SK-N-SH (cell line): ENCODE measurements at regions not wholly inside any gene's neighbourhood (a gene's known extent, or its start where the extent isn't known, plus 50 kb on each side); places are given as distances from the start of the nearest gene placed in this dataset.

Source experiments
- CTCF ChIA-PET: fragments of 300-600, 350-600 bp; formaldehyde crosslinking; extraction: SDS; loops from one replicate; lab custom pipeline; 2021; lab: Yijun Ruan, JAX
- POLR2A ChIA-PET: fragments of 350-600 bp; sonication (Branson Sonifier 250); formaldehyde crosslinking; extraction: SDS; loops from one replicate; lab custom pipeline; 2020; ENCODE audit warnings: antibody characterized with exemption, inconsistent platforms; lab: Yijun Ruan, JAX
- DNase-seq: peaks from one replicate; pipeline ENCODE4 v3.0.0; 2012
- H2AFZ ChIP-seq: fragments of 200-600 bp; sonication (generic); 2 replicates; pipeline ENCODE4 v1.8.1; 2016; ENCODE audit warnings: antibody characterized with exemption, mild to moderate bottlenecking, low read depth
- H3F3A ChIP-seq: fragments of 200-600 bp; sonication (generic); replicated peaks from 2 replicates; pipeline ENCODE3; 2016; ENCODE audit warnings: antibody characterized with exemption, mild to moderate bottlenecking; ENCODE audit not compliant: insufficient read depth
- H3K27ac ChIP-seq, 2 experiments: fragments of 200-500 bp in 1 of 2; fragments of 200-600 bp in 1 of 2; sonication (Bioruptor generic) in 1 of 2; sonication (generic), shearing (Covaris generic) in 1 of 2; 2 replicates each; pipeline versions ENCODE4 v1.5.1 to v1.6.1; 2014 to 2016; ENCODE audit warnings: low read depth in 2 of 2, inconsistent platforms in 1 of 2, low read length in 1 of 2, mild to moderate bottlenecking in 1 of 2, mixed read lengths in 1 of 2
- H3K27me3 ChIP-seq: fragments of 200-600 bp; sonication (generic), shearing (Covaris generic); 2 replicates; pipeline ENCODE4 v1.6.1; 2016; ENCODE audit warnings: mixed run types; ENCODE audit not compliant: insufficient read depth
- H3K36me3 ChIP-seq, 2 experiments: fragments of 200-500 bp in 1 of 2; fragments of 200-600 bp in 1 of 2; sonication (Bioruptor generic) in 1 of 2; sonication (generic) in 1 of 2; replicated peaks in 1 of 2; 2 replicates each; pipeline versions ENCODE3 to v1.5.1; 2014 to 2016; ENCODE audit warnings: low read length in 1 of 2, mild to moderate bottlenecking in 1 of 2; ENCODE audit not compliant: insufficient read depth in 2 of 2, control insufficient read depth in 1 of 2
- H3K4me1 ChIP-seq, 2 experiments: fragments of 200-500 bp in 1 of 2; fragments of 200-600 bp in 1 of 2; sonication (Bioruptor generic) in 1 of 2; sonication (generic), shearing (Covaris generic) in 1 of 2; 2 replicates each; pipeline versions ENCODE4 v1.5.1 to v1.6.1; 2014 to 2016; ENCODE audit warnings: low read depth in 1 of 2, low read length in 1 of 2, mixed run types in 1 of 2; ENCODE audit not compliant: insufficient read depth in 2 of 2, control insufficient read depth in 1 of 2
- H3K4me2 ChIP-seq: fragments of 200-600 bp; sonication (generic), shearing (Covaris generic); 2 replicates; pipeline ENCODE4 v1.6.1; 2017; ENCODE audit warnings: mixed run types
- H3K4me3 ChIP-seq, 2 experiments: fragments of 200-500 bp in 1 of 2; fragments of 200-600 bp in 1 of 2; sonication (Bioruptor generic) in 1 of 2; sonication (generic), shearing (Covaris generic) in 1 of 2; 2 replicates each; pipeline versions ENCODE4 v1.5.1 to v1.8.1; 2014 to 2016; ENCODE audit warnings: low read depth in 2 of 2, inconsistent platforms in 1 of 2, low read length in 1 of 2, mild to moderate bottlenecking in 1 of 2, mixed read lengths in 1 of 2, moderate library complexity in 1 of 2
- H3K79me2 ChIP-seq: fragments of 200-600 bp; sonication (generic); 2 replicates; pipeline ENCODE4 v1.8.1; 2017; ENCODE audit warnings: mild to moderate bottlenecking; ENCODE audit not compliant: insufficient read depth
- H3K9ac ChIP-seq: fragments of 200-600 bp; sonication (generic); 2 replicates; pipeline ENCODE4 v1.6.1; 2017; ENCODE audit warnings: mixed run types
- H3K9me2 ChIP-seq: fragments of 200-600 bp; sonication (generic); 2 replicates; pipeline ENCODE4 v1.6.1; 2017; ENCODE audit warnings: mixed run types
- H3K9me3 ChIP-seq: fragments of 200-600 bp; sonication (generic); 2 replicates; pipeline ENCODE4 v1.6.1; 2017; ENCODE audit warnings: mixed run types, mild to moderate bottlenecking, moderate library complexity
- H4K20me1 ChIP-seq: fragments of 200-600 bp; sonication (generic); 2 replicates; pipeline ENCODE4 v1.6.1; 2017; ENCODE audit warnings: mild to moderate bottlenecking, mixed run types; ENCODE audit not compliant: insufficient read depth
- CHD2 ChIP-seq: fragments of 150-350 bp; IDR thresholded peaks from 2 replicates; pipeline ENCODE4 v1.6.1; 2018; ENCODE audit warnings: low read length; ENCODE audit not compliant: partially characterized antibody
- ELF1 ChIP-seq: IDR thresholded peaks from 2 replicates; pipeline ENCODE4 v1.4.0; 2012
- EP300 ChIP-seq, 2 experiments: IDR thresholded peaks; 2 replicates each; pipeline versions ENCODE4 v1.4.0 to v1.6.1; 2012; ENCODE audit warnings: borderline replicate concordance in 1 of 2, low read depth in 1 of 2, low read length in 1 of 2
- EZH2phosphoT487 ChIP-seq: fragments of 200-600 bp; sonication (generic); IDR thresholded peaks from 2 replicates; pipeline ENCODE4 v1.6.1; 2017; ENCODE audit warnings: low read depth, mixed run types, mild to moderate bottlenecking, antibody characterized with exemption, moderate library complexity, borderline replicate concordance
- FOXM1 ChIP-seq: IDR thresholded peaks from 2 replicates; pipeline ENCODE4 v1.4.0; 2012; ENCODE audit warnings: low read depth, mild to moderate bottlenecking
- GATA2 ChIP-seq: sonication (generic); formaldehyde crosslinking; IDR thresholded peaks from 2 replicates; pipeline ENCODE4 v1.5.0; 2020; ENCODE audit warnings: mild to moderate bottlenecking, missing genetic modification reagents
- JUND ChIP-seq: IDR thresholded peaks from 2 replicates; pipeline ENCODE4 v1.4.0; 2012
- MEF2A ChIP-seq: IDR thresholded peaks from 2 replicates; pipeline ENCODE4 v1.4.0; 2012; ENCODE audit warnings: low read depth, borderline replicate concordance
- MXI1 ChIP-seq: IDR thresholded peaks from 2 replicates; pipeline ENCODE4 v1.6.1; 2012; ENCODE audit warnings: mild to moderate bottlenecking, low read depth, low read length, improper control_type of control experiment
- NFIC ChIP-seq: IDR thresholded peaks from 2 replicates; pipeline ENCODE4 v1.4.0; 2012; ENCODE audit warnings: borderline replicate concordance
- NRF1 ChIP-seq: IDR thresholded peaks from 2 replicates; pipeline ENCODE4 v1.6.1; 2012; ENCODE audit warnings: low read depth, mild to moderate bottlenecking, low read length
- POLR2AphosphoS5 ChIP-seq: IDR thresholded peaks from 2 replicates; pipeline ENCODE4 v1.6.1; 2012; ENCODE audit warnings: low read depth, low read length
- RAD21 ChIP-seq: IDR thresholded peaks from 2 replicates; pipeline ENCODE4 v1.6.1; 2012; ENCODE audit warnings: mild to moderate bottlenecking, low read length
- RFX5 ChIP-seq: IDR thresholded peaks from 2 replicates; pipeline ENCODE4 v1.6.1; 2012; ENCODE audit warnings: mild to moderate bottlenecking, improper control_type of control experiment, low read length
- RXRA ChIP-seq: IDR thresholded peaks from 2 replicates; pipeline ENCODE4 v1.4.0; 2012; ENCODE audit warnings: low read depth, mild to moderate bottlenecking, borderline replicate concordance
- SIN3A ChIP-seq: IDR thresholded peaks from 2 replicates; pipeline ENCODE4 v1.6.1; 2012; ENCODE audit warnings: low read depth, mild to moderate bottlenecking, low read length, moderate library complexity, borderline replicate concordance
- SMC3 ChIP-seq: IDR thresholded peaks from 2 replicates; pipeline ENCODE4 v1.6.1; 2012; ENCODE audit warnings: low read depth, low read length, improper control_type of control experiment
- TAF1 ChIP-seq: IDR thresholded peaks from 2 replicates; pipeline ENCODE4 v1.6.1; 2012; ENCODE audit warnings: low read depth, mild to moderate bottlenecking, low read length, moderate library complexity, borderline replicate concordance
- TCF12 ChIP-seq: IDR thresholded peaks from 2 replicates; pipeline ENCODE4 v1.4.0; 2012
- TEAD4 ChIP-seq: IDR thresholded peaks from 2 replicates; pipeline ENCODE4 v1.4.0; 2012; ENCODE audit warnings: mild to moderate bottlenecking, borderline replicate concordance; ENCODE audit not compliant: insufficient read depth
- YY1 ChIP-seq: IDR thresholded peaks from 2 replicates; pipeline ENCODE4 v1.4.0; 2012; ENCODE audit warnings: low read depth, mild to moderate bottlenecking
- WGBS: methylation state at CpG from one replicate; pipeline ENCODE4 v1.1.6; 2017; ENCODE audit warnings: low lambda C conversion rate; 5-methylcytosine and 5-hydroxymethylcytosine counted together
- TF ChIP-seq, protein P1 (sequence below): IDR thresholded peaks from 2 replicates; pipeline ENCODE4 v1.4.0; 2012; ENCODE audit warnings: low read depth, borderline replicate concordance
- TF ChIP-seq, protein P2 (sequence below): IDR thresholded peaks from 2 replicates; pipeline ENCODE4 v1.6.1; 2012; ENCODE audit warnings: mild to moderate bottlenecking, low read depth, low read length, moderate library complexity
- TF ChIP-seq, protein P3 (sequence below): fragments of 150-350 bp; IDR thresholded peaks from 2 replicates; pipeline ENCODE4 v1.6.1; 2016; ENCODE audit warnings: mild to moderate bottlenecking, low read depth, low read length
- TF ChIP-seq, protein P4 (sequence below): IDR thresholded peaks from 2 replicates; pipeline ENCODE4 v1.4.0; 2012; ENCODE audit warnings: low read depth
- TF ChIP-seq, protein P5 (sequence below): fragments of 150-350 bp; IDR thresholded peaks from 2 replicates; pipeline ENCODE4 v1.6.1; 2017; ENCODE audit warnings: antibody characterized with exemption, low read length, low read depth, borderline replicate concordance
- TF ChIP-seq, protein P6 (sequence below): IDR thresholded peaks from 2 replicates; pipeline ENCODE4; 2012

DNA sequence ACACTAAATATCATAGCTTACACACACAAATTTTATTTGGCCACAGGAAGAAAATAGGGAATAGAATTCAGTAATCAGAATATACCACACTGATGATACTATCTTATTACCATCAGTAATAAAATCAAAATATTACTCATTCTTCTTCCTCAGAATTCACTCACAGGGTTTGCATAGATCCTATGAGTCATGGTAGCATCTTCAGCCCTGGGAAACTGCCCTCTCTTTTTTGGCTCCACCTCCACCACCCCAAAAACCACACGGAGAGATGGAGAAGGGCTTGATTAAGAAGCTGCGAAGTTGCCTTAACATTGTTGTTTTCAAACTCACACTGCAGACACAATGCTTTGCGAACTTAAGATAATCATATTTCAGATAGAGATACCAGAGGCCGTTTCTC is 154.1 kb upstream of the AHR start:
- Histone ChIP-seq H3K79me2 (no peaks in the 10 kb centered on the region), H3K27ac (peak overlapping the region in 1 of 2 experiments; percentile 31; a peak in 2 of 4 replicates), H3K4me3 (peak overlapping the region; percentile 7 to 25; a peak in 2 of 4 replicates), H3F3A (peaks cover 2% of the 10 kb centered on the region), H3K9me2 (no peaks in the 10 kb centered on the region), H2AFZ (0 out of 2 replicates have a peak overlapping the region, but pooled peaks have one; percentile 8), H3K4me1 (peaks cover 0 to 16% of the 10 kb centered on the region in 2 experiments; a peak in 2 of 4 replicates), H3K27me3 (no peaks in the 10 kb centered on the region), H3K4me2 (peak overlapping the region; percentile 59), H3K9ac (no peak overlapping the region), H4K20me1 (no peaks in the 10 kb centered on the region), H3K9me3 (no peaks in the 10 kb centered on the region), H3K36me3 (no peaks in the 10 kb centered on the region)
- CTCF ChIA-PET: no interaction called here
- 6% methylated on average over 4 of the region's 4 CpGs for WGBS
- POLR2A ChIA-PET: no interaction called here
- no peak for DNase-seq
- TF ChIP-seq EZH2phosphoT487 (no peak), ELF1 (no peak), GATA2 (CRISPR knock-in tag) (no peak), SMC3 (no peak), CHD2 (no peak), FOXM1 (no peak), RAD21 (no peak), TCF12 (peak; percentile 53), TAF1 (no peak), MXI1 (no peak), POLR2AphosphoS5 (no peak), YY1 (no peak), NFIC (peak; percentile 33; the same call in 1 of the 2 replicates), JUND (peak; percentile 86), SIN3A (no peak), RFX5 (no peak), EP300 (IDR thresholded peaks at IDR 0.05; ENCODE audit: borderline replicate concordance in 1 of 2, low read depth in 1 of 2, low read length in 1 of 2) (peak in 1 of 2 experiments; percentile 28; a peak in 1 of 4 replicates), TEAD4 (no peak), RXRA (no peak; the same call in 1 of the 2 replicates), MEF2A (no peak), NRF1 (no peak)
- TF ChIP-seq, protein P1, sequence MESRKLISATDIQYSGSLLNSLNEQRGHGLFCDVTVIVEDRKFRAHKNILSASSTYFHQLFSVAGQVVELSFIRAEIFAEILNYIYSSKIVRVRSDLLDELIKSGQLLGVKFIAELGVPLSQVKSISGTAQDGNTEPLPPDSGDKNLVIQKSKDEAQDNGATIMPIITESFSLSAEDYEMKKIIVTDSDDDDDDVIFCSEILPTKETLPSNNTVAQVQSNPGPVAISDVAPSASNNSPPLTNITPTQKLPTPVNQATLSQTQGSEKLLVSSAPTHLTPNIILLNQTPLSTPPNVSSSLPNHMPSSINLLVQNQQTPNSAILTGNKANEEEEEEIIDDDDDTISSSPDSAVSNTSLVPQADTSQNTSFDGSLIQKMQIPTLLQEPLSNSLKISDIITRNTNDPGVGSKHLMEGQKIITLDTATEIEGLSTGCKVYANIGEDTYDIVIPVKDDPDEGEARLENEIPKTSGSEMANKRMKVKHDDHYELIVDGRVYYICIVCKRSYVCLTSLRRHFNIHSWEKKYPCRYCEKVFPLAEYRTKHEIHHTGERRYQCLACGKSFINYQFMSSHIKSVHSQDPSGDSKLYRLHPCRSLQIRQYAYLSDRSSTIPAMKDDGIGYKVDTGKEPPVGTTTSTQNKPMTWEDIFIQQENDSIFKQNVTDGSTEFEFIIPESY: no peak
- TF ChIP-seq, protein P2, sequence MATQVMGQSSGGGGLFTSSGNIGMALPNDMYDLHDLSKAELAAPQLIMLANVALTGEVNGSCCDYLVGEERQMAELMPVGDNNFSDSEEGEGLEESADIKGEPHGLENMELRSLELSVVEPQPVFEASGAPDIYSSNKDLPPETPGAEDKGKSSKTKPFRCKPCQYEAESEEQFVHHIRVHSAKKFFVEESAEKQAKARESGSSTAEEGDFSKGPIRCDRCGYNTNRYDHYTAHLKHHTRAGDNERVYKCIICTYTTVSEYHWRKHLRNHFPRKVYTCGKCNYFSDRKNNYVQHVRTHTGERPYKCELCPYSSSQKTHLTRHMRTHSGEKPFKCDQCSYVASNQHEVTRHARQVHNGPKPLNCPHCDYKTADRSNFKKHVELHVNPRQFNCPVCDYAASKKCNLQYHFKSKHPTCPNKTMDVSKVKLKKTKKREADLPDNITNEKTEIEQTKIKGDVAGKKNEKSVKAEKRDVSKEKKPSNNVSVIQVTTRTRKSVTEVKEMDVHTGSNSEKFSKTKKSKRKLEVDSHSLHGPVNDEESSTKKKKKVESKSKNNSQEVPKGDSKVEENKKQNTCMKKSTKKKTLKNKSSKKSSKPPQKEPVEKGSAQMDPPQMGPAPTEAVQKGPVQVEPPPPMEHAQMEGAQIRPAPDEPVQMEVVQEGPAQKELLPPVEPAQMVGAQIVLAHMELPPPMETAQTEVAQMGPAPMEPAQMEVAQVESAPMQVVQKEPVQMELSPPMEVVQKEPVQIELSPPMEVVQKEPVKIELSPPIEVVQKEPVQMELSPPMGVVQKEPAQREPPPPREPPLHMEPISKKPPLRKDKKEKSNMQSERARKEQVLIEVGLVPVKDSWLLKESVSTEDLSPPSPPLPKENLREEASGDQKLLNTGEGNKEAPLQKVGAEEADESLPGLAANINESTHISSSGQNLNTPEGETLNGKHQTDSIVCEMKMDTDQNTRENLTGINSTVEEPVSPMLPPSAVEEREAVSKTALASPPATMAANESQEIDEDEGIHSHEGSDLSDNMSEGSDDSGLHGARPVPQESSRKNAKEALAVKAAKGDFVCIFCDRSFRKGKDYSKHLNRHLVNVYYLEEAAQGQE: no peak
- TF ChIP-seq, protein P3, sequence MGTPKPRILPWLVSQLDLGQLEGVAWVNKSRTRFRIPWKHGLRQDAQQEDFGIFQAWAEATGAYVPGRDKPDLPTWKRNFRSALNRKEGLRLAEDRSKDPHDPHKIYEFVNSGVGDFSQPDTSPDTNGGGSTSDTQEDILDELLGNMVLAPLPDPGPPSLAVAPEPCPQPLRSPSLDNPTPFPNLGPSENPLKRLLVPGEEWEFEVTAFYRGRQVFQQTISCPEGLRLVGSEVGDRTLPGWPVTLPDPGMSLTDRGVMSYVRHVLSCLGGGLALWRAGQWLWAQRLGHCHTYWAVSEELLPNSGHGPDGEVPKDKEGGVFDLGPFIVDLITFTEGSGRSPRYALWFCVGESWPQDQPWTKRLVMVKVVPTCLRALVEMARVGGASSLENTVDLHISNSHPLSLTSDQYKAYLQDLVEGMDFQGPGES: no peak
- TF ChIP-seq, protein P4, sequence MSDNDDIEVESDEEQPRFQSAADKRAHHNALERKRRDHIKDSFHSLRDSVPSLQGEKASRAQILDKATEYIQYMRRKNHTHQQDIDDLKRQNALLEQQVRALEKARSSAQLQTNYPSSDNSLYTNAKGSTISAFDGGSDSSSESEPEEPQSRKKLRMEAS: peak; percentile 70; the same call in 1 of the 2 replicates
- TF ChIP-seq, protein P5, sequence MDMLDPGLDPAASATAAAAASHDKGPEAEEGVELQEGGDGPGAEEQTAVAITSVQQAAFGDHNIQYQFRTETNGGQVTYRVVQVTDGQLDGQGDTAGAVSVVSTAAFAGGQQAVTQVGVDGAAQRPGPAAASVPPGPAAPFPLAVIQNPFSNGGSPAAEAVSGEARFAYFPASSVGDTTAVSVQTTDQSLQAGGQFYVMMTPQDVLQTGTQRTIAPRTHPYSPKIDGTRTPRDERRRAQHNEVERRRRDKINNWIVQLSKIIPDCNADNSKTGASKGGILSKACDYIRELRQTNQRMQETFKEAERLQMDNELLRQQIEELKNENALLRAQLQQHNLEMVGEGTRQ: no peak
- TF ChIP-seq, protein P6, sequence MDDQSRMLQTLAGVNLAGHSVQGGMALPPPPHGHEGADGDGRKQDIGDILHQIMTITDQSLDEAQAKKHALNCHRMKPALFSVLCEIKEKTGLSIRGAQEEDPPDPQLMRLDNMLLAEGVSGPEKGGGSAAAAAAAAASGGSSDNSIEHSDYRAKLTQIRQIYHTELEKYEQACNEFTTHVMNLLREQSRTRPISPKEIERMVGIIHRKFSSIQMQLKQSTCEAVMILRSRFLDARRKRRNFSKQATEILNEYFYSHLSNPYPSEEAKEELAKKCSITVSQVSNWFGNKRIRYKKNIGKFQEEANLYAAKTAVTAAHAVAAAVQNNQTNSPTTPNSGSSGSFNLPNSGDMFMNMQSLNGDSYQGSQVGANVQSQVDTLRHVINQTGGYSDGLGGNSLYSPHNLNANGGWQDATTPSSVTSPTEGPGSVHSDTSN: peak; percentile 32; the same call in 1 of the 2 replicates
